Left ventricle myocardium inferior (tissue), 1 donor: ENCODE measurements at regions not wholly inside any gene's neighbourhood (a gene's known extent, or its start where the extent isn't known, plus 50 kb on each side); places are given as distances from the start of the nearest gene placed in this dataset.

Source experiments
- DNase-seq: peaks from one replicate; pipeline ENCODE4 v3.0.0-alpha.2; 2020
- H3K27ac ChIP-seq: fragments of 200-600 bp; replicated peaks from 2 replicates; pipeline ENCODE4 v1.8.0; 2021
- H3K27me3 ChIP-seq: fragments of 200-600 bp; 2 replicates; pipeline ENCODE4 v1.8.0; 2021; ENCODE audit warnings: low read depth
- H3K36me3 ChIP-seq: fragments of 200-600 bp; 2 replicates; pipeline ENCODE4 v1.8.0; 2021
- H3K4me1 ChIP-seq: fragments of 200-600 bp; 2 replicates; pipeline ENCODE4 v1.8.0; 2021
- H3K4me3 ChIP-seq: fragments of 200-600 bp; 2 replicates; pipeline ENCODE4 v1.8.0; 2021; ENCODE audit warnings: mild to moderate bottlenecking, moderate library complexity
- H3K9me3 ChIP-seq: fragments of 200-600 bp; replicated peaks from 2 replicates; pipeline ENCODE4 v1.8.0; 2021
- CTCF ChIP-seq: fragments of 200-600 bp; IDR thresholded peaks from 2 replicates; pipeline ENCODE4 v1.8.0; 2021; ENCODE audit warnings: antibody characterized with exemption, mild to moderate bottlenecking, borderline replicate concordance
- intact Hi-C: fragments of 100-400 bp; cut with micrococcal nuclease; formaldehyde crosslinking; loops from one replicate; pipeline ENCODE4 v1.11.0; 2022
- donor health status: DM: no; HTN: yes; CAD: no; lungs with severe emphysema.

GRCh38 chr10:130757271-130757670 is 554.2 kb downstream of the TCERG1L start:
- TF ChIP-seq CTCF = no peak
- H3K27ac ChIP-seq = no peak overlapping the region
- intact Hi-C loops = no loop called here
- DNase-seq = no peak
- no peaks in the 10 kb centered on the region for H3K36me3 ChIP-seq
- H3K9me3 ChIP-seq = peaks cover 22% of the 10 kb centered on the region
- H3K4me1 ChIP-seq = no peaks in the 10 kb centered on the region
- peaks cover 15% of the 10 kb centered on the region for H3K27me3 ChIP-seq
- H3K4me3 ChIP-seq = no peak overlapping the region

- no peak overlapping the region for H3K27ac ChIP-seq
- no peak for DNase-seq
- no peak for TF ChIP-seq CTCF
- H3K36me3 ChIP-seq = no peaks in the 10 kb centered on the region
- H3K4me3 ChIP-seq = no peak overlapping the region
- H3K4me1 ChIP-seq = no peaks in the 10 kb centered on the region
- intact Hi-C loops = no loop called here
- H3K9me3 ChIP-seq = peaks cover 22% of the 10 kb centered on the region
- peaks cover 18% of the 10 kb centered on the region for H3K27me3 ChIP-seq
Observed at GRCh38 chr10:130757821-130758489, 553.6 kb downstream of the TCERG1L start.

GRCh38 chr10:130758529-130758928 is 553.0 kb downstream of the TCERG1L start:
- DNase-seq = no peak
- Histone ChIP-seq H3K36me3 (no peaks in the 10 kb centered on the region), H3K27me3 (peaks cover 18% of the 10 kb centered on the region), H3K4me1 (no peaks in the 10 kb centered on the region), H3K9me3 (peaks cover 22% of the 10 kb centered on the region), H3K27ac (no peak overlapping the region), H3K4me3 (no peak overlapping the region)
- intact Hi-C loops = no loop called here
- no peak for TF ChIP-seq CTCF

- intact Hi-C loops = no loop called here
- no peak for DNase-seq
- TF ChIP-seq CTCF = no peak
- Histone ChIP-seq H3K4me1 (no peaks in the 10 kb centered on the region), H3K9me3 (peaks cover 11% of the 10 kb centered on the region), H3K27ac (no peak overlapping the region), H3K36me3 (no peaks in the 10 kb centered on the region), H3K4me3 (no peak overlapping the region), H3K27me3 (peaks cover 34% of the 10 kb centered on the region)
Observed at GRCh38 chr10:130761032-130761575, 550.4 kb downstream of the TCERG1L start.

GRCh38 chr10:130761788-130762301 is 549.7 kb downstream of the TCERG1L start:
- TF ChIP-seq CTCF = no peak
- intact Hi-C loops = no loop called here
- no peak for DNase-seq
- Histone ChIP-seq H3K4me1 (no peaks in the 10 kb centered on the region), H3K36me3 (no peaks in the 10 kb centered on the region), H3K4me3 (no peak overlapping the region), H3K27ac (no peak overlapping the region), H3K27me3 (peaks cover 41% of the 10 kb centered on the region), H3K9me3 (peaks cover 14% of the 10 kb centered on the region)
